Epithelial cell of proximal tubule (primary cell): ENCODE measurements at regions not wholly inside any gene's neighbourhood (a gene's known extent, or its start where the extent isn't known, plus 50 kb on each side); places are given as distances from the start of the nearest gene placed in this dataset.

Experiments
- DNase-seq: peaks from one replicate; pipeline ENCODE4 v3.0.0-alpha.2; 2011; ENCODE audit warnings: low read depth
- H3K4me3 ChIP-seq: 2 replicates; pipeline ENCODE4 v1.5.1; 2011; ENCODE audit warnings: low read depth, mild to moderate bottlenecking, low read length
- CTCF ChIP-seq: conservative IDR thresholded peaks from 2 replicates; pipeline ENCODE4 v1.5.1; 2012; ENCODE audit warnings: low read depth, mild to moderate bottlenecking, low read length

DNA sequence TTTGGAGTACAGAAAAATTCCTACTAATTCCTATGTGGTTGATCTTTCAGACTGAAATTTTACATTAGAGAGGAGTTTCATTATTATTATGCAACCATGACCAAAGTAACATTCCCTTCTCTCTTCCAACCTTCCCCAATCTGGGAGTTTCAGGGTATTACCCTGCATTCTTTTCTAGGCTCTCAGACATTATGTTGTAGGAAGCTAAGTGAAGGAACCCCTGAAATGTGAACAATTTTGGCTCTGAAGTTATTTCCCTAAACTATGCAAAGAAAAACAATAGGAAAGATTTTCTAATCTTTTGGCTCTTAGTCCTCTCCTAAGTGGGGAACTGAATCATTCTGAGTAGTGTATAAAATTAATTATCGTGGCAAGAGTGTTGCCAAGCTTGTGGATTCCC, 63.3 kb upstream of the ZFAND5 start:
- TF ChIP-seq CTCF = no peak
- no peak overlapping the region for H3K4me3 ChIP-seq
- DNase-seq = no peak

DNA sequence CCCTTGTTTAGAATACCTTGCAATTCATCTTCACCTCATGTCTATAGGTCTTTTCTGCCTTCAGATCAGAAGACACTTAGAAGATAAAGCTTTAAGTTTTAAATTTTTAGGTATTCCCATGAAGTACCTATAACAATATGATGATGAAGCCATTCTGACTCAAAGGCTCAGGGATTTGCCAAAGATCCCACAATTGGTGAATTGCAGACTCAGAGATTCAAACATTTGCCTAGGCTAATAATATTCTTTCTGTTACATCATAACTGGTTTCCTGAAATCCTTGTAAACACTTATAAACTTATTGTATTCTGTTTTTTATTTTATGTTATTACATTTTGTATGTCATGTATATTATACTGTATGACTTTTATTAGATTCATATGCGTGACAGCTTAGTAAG, 62.8 kb upstream of the ZFAND5 start:
- TF ChIP-seq CTCF = no peak
- no peak for DNase-seq
- no peak overlapping the region for H3K4me3 ChIP-seq

DNA sequence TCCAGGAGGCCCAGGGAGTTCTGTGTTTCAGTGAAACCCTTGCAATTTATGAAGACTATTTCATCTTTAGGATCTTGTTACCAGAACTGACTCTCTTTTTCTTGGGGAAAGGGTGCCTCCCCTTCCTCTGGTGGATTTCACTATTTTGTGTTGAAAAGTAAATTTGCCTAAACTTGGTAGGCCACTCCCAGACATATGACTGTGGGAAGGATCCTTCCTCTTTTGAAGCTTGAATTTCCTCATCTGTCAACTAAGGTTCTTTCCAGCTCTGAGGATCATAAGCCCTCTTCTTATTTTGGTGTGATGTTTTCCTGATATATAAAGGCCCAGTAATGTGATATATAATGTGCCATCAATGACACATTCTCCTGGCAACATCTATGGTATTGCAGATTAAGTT, 59.1 kb upstream of the ZFAND5 start:
- DNase-seq = no peak
- TF ChIP-seq CTCF = no peak
- no peak overlapping the region for H3K4me3 ChIP-seq

- TF ChIP-seq CTCF = no peak
These were observed 57.2 kb upstream of the ZFAND5 start for GRCh38 chr9:72422214-72422613.

GRCh38 chr9:72420783-72421182, 55.8 kb upstream of the ZFAND5 start:
- DNase-seq = no peak

More at GRCh38 chr9:72422214-72422613, 57.2 kb upstream of the ZFAND5 start:
- no peak for DNase-seq
- H3K4me3 ChIP-seq = no peak overlapping the region

DNA sequence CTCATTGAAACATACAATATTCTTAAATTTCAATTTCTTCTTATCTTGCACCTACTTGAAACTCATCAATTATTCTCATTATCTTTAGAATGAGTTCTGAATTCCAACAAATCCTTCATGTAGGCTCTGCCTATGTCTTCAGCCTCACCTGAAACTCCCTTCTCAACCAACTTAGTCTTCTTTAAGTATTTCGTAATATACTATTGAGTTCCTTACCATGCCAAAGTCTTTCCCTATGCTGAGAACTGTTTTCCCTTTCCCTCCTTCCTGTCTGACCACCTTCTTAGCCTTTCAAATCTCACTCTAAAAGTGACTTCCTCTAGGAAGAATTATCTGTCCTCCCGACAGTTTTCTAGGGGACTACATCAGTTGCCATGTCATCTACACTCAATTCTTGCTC, 50.9 kb upstream of the ZFAND5 start:
- no peak for TF ChIP-seq CTCF
- no peak for DNase-seq
- H3K4me3 ChIP-seq = no peak overlapping the region

More at GRCh38 chr9:72420783-72421182, 55.8 kb upstream of the ZFAND5 start:
- no peak overlapping the region for H3K4me3 ChIP-seq
- TF ChIP-seq CTCF = no peak

DNA sequence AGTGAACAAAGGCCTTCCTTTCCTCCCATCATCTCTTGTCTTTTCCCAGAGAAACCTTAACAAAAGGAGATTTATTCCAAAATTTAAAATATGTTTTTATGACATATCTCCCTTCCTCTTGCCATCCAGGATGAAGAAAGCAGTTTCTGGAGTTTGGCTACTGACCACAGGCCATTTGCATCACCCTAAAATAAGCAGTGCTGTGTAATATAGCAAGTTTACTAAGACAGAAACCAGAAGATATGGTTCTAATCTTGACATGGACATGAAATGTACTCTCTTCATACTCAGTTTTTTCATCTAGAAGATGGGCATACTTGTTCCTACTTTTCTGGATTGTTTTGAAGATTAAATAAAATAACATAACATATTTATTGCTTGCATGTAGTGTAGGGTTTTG, 50.2 kb upstream of the ZFAND5 start:
- no peak for TF ChIP-seq CTCF
- no peak for DNase-seq
- H3K4me3 ChIP-seq = no peak overlapping the region
